SU-DHL-6 (cell line): ENCODE measurements at regions not wholly inside any gene's neighbourhood (a gene's known extent, or its start where the extent isn't known, plus 50 kb on each side); places are given as distances from the start of the nearest gene placed in this dataset.

Source experiments
- EZH2phosphoT487 ChIP-seq: fragments of 200-600 bp; sonication (generic), shearing (Covaris generic); conservative IDR thresholded peaks from 2 replicates; pipeline ENCODE4 v1.6.1; 2018; ENCODE audit warnings: mild to moderate bottlenecking, antibody characterized with exemption, low read length, moderate library complexity, mixed read lengths
- TF ChIP-seq, protein P1 (sequence below): fragments of 200-600 bp; sonication (generic); IDR thresholded peaks from one replicate; pipeline ENCODE4 v1.5.1; 2017; ENCODE audit warnings: antibody characterized with exemption, mild to moderate bottlenecking, low read length, moderate library complexity; ENCODE audit not compliant: insufficient read depth, poor library complexity, severe bottlenecking

DNA sequence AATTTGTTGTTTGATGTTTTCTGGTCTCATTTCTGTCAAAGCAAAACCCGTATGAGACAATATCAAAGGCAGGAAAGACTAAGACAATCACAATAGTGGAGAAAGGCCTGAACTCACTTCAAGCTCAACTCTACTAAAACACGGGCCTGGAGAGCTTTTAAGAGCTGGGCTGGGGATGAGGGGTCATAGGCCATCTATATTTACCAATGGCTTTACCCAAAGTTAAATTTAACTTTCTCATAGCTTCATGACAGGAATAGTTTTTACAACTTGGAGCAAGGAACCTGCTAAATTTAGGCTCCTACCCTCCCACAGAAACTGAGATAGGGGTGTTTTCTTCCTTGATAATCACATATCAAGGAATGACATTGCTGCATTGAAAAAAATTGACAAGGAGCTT is 223.4 kb upstream of the CHORDC1 start:
- TF ChIP-seq, protein P1, sequence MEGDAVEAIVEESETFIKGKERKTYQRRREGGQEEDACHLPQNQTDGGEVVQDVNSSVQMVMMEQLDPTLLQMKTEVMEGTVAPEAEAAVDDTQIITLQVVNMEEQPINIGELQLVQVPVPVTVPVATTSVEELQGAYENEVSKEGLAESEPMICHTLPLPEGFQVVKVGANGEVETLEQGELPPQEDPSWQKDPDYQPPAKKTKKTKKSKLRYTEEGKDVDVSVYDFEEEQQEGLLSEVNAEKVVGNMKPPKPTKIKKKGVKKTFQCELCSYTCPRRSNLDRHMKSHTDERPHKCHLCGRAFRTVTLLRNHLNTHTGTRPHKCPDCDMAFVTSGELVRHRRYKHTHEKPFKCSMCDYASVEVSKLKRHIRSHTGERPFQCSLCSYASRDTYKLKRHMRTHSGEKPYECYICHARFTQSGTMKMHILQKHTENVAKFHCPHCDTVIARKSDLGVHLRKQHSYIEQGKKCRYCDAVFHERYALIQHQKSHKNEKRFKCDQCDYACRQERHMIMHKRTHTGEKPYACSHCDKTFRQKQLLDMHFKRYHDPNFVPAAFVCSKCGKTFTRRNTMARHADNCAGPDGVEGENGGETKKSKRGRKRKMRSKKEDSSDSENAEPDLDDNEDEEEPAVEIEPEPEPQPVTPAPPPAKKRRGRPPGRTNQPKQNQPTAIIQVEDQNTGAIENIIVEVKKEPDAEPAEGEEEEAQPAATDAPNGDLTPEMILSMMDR = no peak
- TF ChIP-seq EZH2phosphoT487 = no peak
